ENCODE measurements at regions not wholly inside any gene's neighbourhood (a gene's known extent, or its start where the extent isn't known, plus 50 kb on each side); places are given as distances from the start of the nearest gene placed in this dataset.

DNA sequence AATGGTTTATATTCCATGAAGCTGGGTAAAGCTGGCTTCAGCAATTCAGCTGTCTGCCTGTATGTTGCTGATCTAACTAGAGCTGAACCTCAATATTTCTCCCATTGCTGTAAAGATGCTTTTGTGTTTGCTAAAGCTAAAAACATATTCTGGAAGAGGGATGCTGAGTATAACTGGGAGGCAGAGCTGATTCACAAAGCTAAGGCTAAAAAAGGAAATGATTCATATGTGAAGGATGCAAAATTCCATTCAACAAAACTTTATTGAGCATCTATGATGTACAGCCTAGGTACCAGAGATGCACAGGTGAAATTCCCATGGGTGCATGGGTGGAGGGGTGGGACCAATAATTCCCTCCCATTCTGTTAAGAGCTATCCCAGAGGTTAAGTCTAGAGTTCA is 193.9 kb downstream of the KIF18A start:
- CTCF ChIA-PET (ENCODE audit: unreplicated experiment), result no interaction called here

DNA sequence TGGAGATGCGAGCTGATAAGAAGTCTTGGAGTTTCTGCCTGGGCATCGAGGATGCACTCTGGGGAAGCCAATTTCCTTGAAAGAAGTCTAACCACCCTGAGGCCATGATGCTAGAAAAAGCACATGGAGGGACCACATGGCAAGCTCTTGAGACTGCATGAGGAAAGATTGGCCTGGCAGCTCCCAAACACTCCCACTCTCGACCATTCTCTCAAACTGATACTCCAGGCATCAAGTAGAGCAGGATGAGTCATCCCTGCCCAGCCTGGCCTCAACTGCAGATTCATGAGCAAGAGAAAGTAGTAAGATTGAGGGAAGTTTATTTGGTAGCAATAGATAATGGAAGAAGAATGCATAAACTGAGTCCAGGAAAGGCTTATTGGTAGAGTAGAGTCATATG is 194.3 kb downstream of the KIF18A start:
- no peak overlapping the region for H3K4me2 ChIP-seq (ENCODE audit: low read length)
- H3K9me3 ChIP-seq (ENCODE audit: low read length), result no peaks in the 10 kb centered on the region
- ChIA-PET CTCF (ENCODE audit: unreplicated experiment) (no interaction called here), POLR2A (no interaction called here)
- H3K9me2 ChIP-seq (ENCODE audit: insufficient read depth, low read length), result no peaks in the 10 kb centered on the region
- TF ChIP-seq, protein P1, sequence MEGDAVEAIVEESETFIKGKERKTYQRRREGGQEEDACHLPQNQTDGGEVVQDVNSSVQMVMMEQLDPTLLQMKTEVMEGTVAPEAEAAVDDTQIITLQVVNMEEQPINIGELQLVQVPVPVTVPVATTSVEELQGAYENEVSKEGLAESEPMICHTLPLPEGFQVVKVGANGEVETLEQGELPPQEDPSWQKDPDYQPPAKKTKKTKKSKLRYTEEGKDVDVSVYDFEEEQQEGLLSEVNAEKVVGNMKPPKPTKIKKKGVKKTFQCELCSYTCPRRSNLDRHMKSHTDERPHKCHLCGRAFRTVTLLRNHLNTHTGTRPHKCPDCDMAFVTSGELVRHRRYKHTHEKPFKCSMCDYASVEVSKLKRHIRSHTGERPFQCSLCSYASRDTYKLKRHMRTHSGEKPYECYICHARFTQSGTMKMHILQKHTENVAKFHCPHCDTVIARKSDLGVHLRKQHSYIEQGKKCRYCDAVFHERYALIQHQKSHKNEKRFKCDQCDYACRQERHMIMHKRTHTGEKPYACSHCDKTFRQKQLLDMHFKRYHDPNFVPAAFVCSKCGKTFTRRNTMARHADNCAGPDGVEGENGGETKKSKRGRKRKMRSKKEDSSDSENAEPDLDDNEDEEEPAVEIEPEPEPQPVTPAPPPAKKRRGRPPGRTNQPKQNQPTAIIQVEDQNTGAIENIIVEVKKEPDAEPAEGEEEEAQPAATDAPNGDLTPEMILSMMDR (conservative IDR thresholded peaks at IDR 0.05; ENCODE audit: low read length), result no peak
- TF ChIP-seq EZH2phosphoT487 (IDR thresholded peaks at IDR 0.05; ENCODE audit: borderline replicate concordance, low read depth, low read length), result no peak
- intact Hi-C loops (cut with micrococcal nuclease; ENCODE audit: unreplicated experiment), result no loop called here
- H4K20me1 ChIP-seq (ENCODE audit: insufficient read depth, low read length), result no peaks in the 10 kb centered on the region
- BruUV-seq (replicated peaks), result no TSS peak
- DNase-seq (ENCODE audit: low spot score), result no peak
- no peaks in the 10 kb centered on the region for H3K4me1 ChIP-seq (ENCODE audit: insufficient read depth, low read length, poor library complexity, severe bottlenecking)
- H3K4me3 ChIP-seq (ENCODE audit: low read depth, low read length, poor library complexity, severe bottlenecking), result no peak overlapping the region
- no peaks in the 10 kb centered on the region for H3K79me2 ChIP-seq (ENCODE audit: insufficient read depth, low read depth, low read length)
- no peak overlapping the region for H2AFZ ChIP-seq (ENCODE audit: low read length)
- H3K27ac ChIP-seq (ENCODE audit: low read depth, low read length, poor library complexity, severe bottlenecking), result no peak overlapping the region
- no peaks in the 10 kb centered on the region for H3K36me3 ChIP-seq (ENCODE audit: insufficient read depth, low read length)

More for the DNA sequence above, 193.9 kb downstream of the KIF18A start:
- TF ChIP-seq, protein P1 (conservative IDR thresholded peaks at IDR 0.05; ENCODE audit: low read length), result no peak
- TF ChIP-seq EZH2phosphoT487 (IDR thresholded peaks at IDR 0.05; ENCODE audit: borderline replicate concordance, low read depth, low read length), result no peak
- H3K36me3 ChIP-seq (ENCODE audit: insufficient read depth, low read length), result no peaks in the 10 kb centered on the region
- H3K27ac ChIP-seq (ENCODE audit: low read depth, low read length, poor library complexity, severe bottlenecking), result no peak overlapping the region
- no peak overlapping the region for H2AFZ ChIP-seq (ENCODE audit: low read length)
- H3K4me1 ChIP-seq (ENCODE audit: insufficient read depth, low read length, poor library complexity, severe bottlenecking), result no peaks in the 10 kb centered on the region
- H3K4me3 ChIP-seq (ENCODE audit: low read depth, low read length, poor library complexity, severe bottlenecking), result no peak overlapping the region
- H4K20me1 ChIP-seq (ENCODE audit: insufficient read depth, low read length), result no peaks in the 10 kb centered on the region
- H3K9me2 ChIP-seq (ENCODE audit: insufficient read depth, low read length), result no peaks in the 10 kb centered on the region
- POLR2A ChIA-PET, result no interaction called here
- no peak for DNase-seq (ENCODE audit: low spot score)
- intact Hi-C loops (cut with micrococcal nuclease; ENCODE audit: unreplicated experiment), result no loop called here
- no peaks in the 10 kb centered on the region for H3K9me3 ChIP-seq (ENCODE audit: low read length)
- H3K4me2 ChIP-seq (ENCODE audit: low read length), result no peak overlapping the region
- no TSS peak for BruUV-seq (replicated peaks)
- no peaks in the 10 kb centered on the region for H3K79me2 ChIP-seq (ENCODE audit: insufficient read depth, low read depth, low read length)

DNA sequence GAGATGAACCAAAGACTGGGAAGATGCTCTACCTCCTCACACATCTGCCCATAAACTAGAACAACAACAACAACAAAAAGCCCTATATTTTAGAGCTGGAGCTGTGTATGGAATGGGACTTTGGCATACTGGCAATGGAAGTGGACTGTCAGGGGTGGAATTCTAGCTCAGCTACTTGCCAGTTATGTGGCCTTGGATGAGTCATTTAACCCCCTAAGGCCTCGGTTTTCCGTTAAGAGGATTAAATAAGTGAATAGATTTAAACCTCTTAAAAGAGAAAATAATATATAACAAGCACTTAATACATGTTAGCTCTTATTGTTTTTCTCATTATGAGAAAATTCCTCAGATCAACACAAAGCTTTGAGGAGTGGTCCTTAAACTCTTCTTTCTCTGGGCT is 195.0 kb downstream of the KIF18A start:
- DNase-seq (ENCODE audit: low spot score), result no peak
- Histone ChIP-seq H3K4me3 (ENCODE audit: low read depth, low read length, poor library complexity, severe bottlenecking) (no peak overlapping the region), H3K4me1 (ENCODE audit: insufficient read depth, low read length, poor library complexity, severe bottlenecking) (no peaks in the 10 kb centered on the region), H3K79me2 (ENCODE audit: insufficient read depth, low read depth, low read length) (no peaks in the 10 kb centered on the region), H2AFZ (ENCODE audit: low read length) (no peak overlapping the region), H4K20me1 (ENCODE audit: insufficient read depth, low read length) (no peaks in the 10 kb centered on the region), H3K4me2 (ENCODE audit: low read length) (no peak overlapping the region), H3K27ac (ENCODE audit: low read depth, low read length, poor library complexity, severe bottlenecking) (no peak overlapping the region), H3K9me2 (ENCODE audit: insufficient read depth, low read length) (no peaks in the 10 kb centered on the region), H3K9me3 (ENCODE audit: low read length) (no peaks in the 10 kb centered on the region), H3K36me3 (ENCODE audit: insufficient read depth, low read length) (no peaks in the 10 kb centered on the region)
- CTCF ChIA-PET (ENCODE audit: unreplicated experiment), result no interaction called here
- BruUV-seq (replicated peaks), result no TSS peak
- POLR2A ChIA-PET, result no interaction called here
- TF ChIP-seq EZH2phosphoT487 (IDR thresholded peaks at IDR 0.05; ENCODE audit: borderline replicate concordance, low read depth, low read length), result no peak
- TF ChIP-seq, protein P1 (conservative IDR thresholded peaks at IDR 0.05; ENCODE audit: low read length), result no peak
- intact Hi-C loops (cut with micrococcal nuclease; ENCODE audit: unreplicated experiment), result no loop called here
